LoVo (cell line): ENCODE measurements at regions not wholly inside any gene's neighbourhood (a gene's known extent, or its start where the extent isn't known, plus 50 kb on each side); places are given as distances from the start of the nearest gene placed in this dataset.

Experiments
- DNase-seq: peaks from one replicate; pipeline ENCODE4 v3.0.0-alpha.2; 2016; ENCODE audit warnings: low spot score

GRCh38 chr15:61534986-61535385, 305.9 kb upstream of the RORA start:
- no peak for DNase-seq

- no peak for DNase-seq
Measured at GRCh38 chr15:61530769-61531168, 301.7 kb upstream of the RORA start.

GRCh38 chr15:61528581-61528910, 299.4 kb upstream of the RORA start:
- no peak for DNase-seq

GRCh38 chr15:61527836-61528580, 298.9 kb upstream of the RORA start:
- DNase-seq = no peak

- no peak for DNase-seq
Measured at GRCh38 chr15:61524545-61524944, 295.4 kb upstream of the RORA start.

GRCh38 chr15:61524086-61524485, 295.0 kb upstream of the RORA start:
- DNase-seq = no peak

- no peak for DNase-seq
Measured at GRCh38 chr15:61522411-61522810, 293.3 kb upstream of the RORA start.

GRCh38 chr15:61521953-61522352, 292.9 kb upstream of the RORA start:
- no peak for DNase-seq

GRCh38 chr15:61519296-61519695, 290.2 kb upstream of the RORA start:
- DNase-seq = no peak

GRCh38 chr15:61518191-61518950, 289.3 kb upstream of the RORA start:
- DNase-seq = no peak

- DNase-seq = no peak
Measured at GRCh38 chr15:61517776-61518175, 288.7 kb upstream of the RORA start.

- no peak for DNase-seq
Measured at GRCh38 chr15:61517335-61517734, 288.2 kb upstream of the RORA start.

GRCh38 chr15:61511756-61512155, 282.7 kb upstream of the RORA start:
- no peak for DNase-seq

GRCh38 chr15:61511089-61511488, 282.0 kb upstream of the RORA start:
- no peak for DNase-seq

GRCh38 chr15:61509327-61509840, 280.3 kb upstream of the RORA start:
- no peak for DNase-seq

- no peak for DNase-seq
Measured at GRCh38 chr15:61503383-61503969, 274.4 kb upstream of the RORA start.

GRCh38 chr15:61501815-61502389, 272.8 kb upstream of the RORA start:
- no peak for DNase-seq

GRCh38 chr15:61500951-61501620, 272.0 kb upstream of the RORA start:
- DNase-seq = no peak

GRCh38 chr15:61500523-61500922, 271.4 kb upstream of the RORA start:
- DNase-seq = no peak

- DNase-seq = no peak
Measured at GRCh38 chr15:61499376-61499775, 270.3 kb upstream of the RORA start.

GRCh38 chr15:61489571-61489970, 260.5 kb upstream of the RORA start:
- no peak for DNase-seq

GRCh38 chr15:61483599-61483998, 254.5 kb upstream of the RORA start:
- no peak for DNase-seq
